ENCODE measurements at regions not wholly inside any gene's neighbourhood (a gene's known extent, or its start where the extent isn't known, plus 50 kb on each side); places are given as distances from the start of the nearest gene placed in this dataset.

- TF ChIP-seq CTCF (conservative IDR thresholded peaks at IDR 0.05; ENCODE audit: low read length): no peak
- no peak for TF ChIP-seq EZH2phosphoT487 (IDR thresholded peaks at IDR 0.05; ENCODE audit: borderline replicate concordance)
These were observed 590.5 kb downstream of the ETS1 start for GRCh38 chr11:127996825-127997224.
